ENCODE measurements at regions not wholly inside any gene's neighbourhood (a gene's known extent, or its start where the extent isn't known, plus 50 kb on each side); places are given as distances from the start of the nearest gene placed in this dataset.
"Not testable (repeated sequence)": the region's sequence is repeated elsewhere in the genome, so short reads cannot be mapped to it uniquely, and the experiment has no call there.

DNA sequence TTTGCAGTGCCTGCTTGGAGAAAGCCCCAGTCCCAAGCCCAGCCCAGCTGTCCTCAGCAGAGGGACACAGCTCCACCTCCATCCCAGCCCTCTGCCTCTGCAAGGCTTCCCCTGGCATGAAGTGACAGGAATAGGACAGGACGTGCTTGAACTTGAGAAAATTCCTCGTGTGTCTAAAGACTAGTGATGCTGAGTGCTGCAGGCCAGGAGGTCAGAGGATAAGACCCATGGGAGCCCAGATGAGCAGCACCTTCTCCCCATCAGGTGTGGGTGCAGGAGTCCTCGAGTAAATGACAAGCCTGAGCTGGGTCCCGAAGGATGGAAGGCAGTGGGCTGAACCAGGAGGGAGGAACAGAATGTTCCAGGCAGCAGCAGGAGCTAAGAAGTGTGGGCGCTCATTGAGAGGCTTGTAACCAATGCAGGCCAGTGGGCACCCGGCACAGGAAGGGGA lies 67.8 kb upstream of the UXS1 start:
- H3K4me3 ChIP-seq: no peak overlapping the region
- intact Hi-C loops (cut with DNase I): no loop called here
- ATAC-seq (peak; percentile 23), DNase-seq (no peak)
- H3K4me1 ChIP-seq: no peaks in the 10 kb centered on the region
- H3K36me3 ChIP-seq: no peaks in the 10 kb centered on the region
- no peak overlapping the region for H3K27ac ChIP-seq
- TF ChIP-seq, protein P1, sequence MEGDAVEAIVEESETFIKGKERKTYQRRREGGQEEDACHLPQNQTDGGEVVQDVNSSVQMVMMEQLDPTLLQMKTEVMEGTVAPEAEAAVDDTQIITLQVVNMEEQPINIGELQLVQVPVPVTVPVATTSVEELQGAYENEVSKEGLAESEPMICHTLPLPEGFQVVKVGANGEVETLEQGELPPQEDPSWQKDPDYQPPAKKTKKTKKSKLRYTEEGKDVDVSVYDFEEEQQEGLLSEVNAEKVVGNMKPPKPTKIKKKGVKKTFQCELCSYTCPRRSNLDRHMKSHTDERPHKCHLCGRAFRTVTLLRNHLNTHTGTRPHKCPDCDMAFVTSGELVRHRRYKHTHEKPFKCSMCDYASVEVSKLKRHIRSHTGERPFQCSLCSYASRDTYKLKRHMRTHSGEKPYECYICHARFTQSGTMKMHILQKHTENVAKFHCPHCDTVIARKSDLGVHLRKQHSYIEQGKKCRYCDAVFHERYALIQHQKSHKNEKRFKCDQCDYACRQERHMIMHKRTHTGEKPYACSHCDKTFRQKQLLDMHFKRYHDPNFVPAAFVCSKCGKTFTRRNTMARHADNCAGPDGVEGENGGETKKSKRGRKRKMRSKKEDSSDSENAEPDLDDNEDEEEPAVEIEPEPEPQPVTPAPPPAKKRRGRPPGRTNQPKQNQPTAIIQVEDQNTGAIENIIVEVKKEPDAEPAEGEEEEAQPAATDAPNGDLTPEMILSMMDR (IDR thresholded peaks at IDR 0.05): no peak
- H3K27me3 ChIP-seq: no peaks in the 10 kb centered on the region
- no peaks in the 10 kb centered on the region for H3K9me3 ChIP-seq

DNA sequence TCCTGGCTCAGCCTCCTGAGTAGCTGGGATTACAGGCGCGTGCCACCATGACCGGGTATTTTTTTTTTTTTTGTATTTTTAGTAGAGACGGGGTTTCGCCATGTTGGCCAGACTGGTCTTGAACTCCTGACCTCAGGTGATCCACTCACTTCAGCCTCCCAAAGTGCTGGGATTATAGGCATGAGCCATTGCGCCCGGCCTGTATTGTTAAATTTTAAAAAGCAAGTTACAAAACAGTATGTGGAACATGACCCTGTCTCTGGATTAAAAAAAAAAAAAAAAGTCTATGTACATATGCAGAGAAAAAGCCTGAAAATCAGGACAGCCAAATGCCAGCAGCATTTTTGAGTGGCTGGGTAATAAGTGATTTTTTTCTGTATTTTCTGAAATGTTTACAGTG lies 64.8 kb upstream of the UXS1 start:
- H3K4me3 ChIP-seq; H3K27me3 ChIP-seq; DNase-seq; H3K4me1 ChIP-seq; intact Hi-C loops (cut with DNase I); H3K27ac ChIP-seq; H3K36me3 ChIP-seq; H3K9me3 ChIP-seq; ATAC-seq: not testable (repeated sequence)

- no peaks in the 10 kb centered on the region for H3K4me1 ChIP-seq
- H3K36me3 ChIP-seq: no peaks in the 10 kb centered on the region
- H3K9me3 ChIP-seq: no peaks in the 10 kb centered on the region
- TF ChIP-seq, protein P1 (IDR thresholded peaks at IDR 0.05): no peak
- DNase-seq (no peak), ATAC-seq (no peak)
- H3K27me3 ChIP-seq: no peaks in the 10 kb centered on the region
- intact Hi-C loops (cut with DNase I): no loop called here
- H3K4me3 ChIP-seq: no peak overlapping the region
- no peak overlapping the region for H3K27ac ChIP-seq
Measured at GRCh38 chr2:106257830-106258229, 63.7 kb upstream of the UXS1 start.

DNA sequence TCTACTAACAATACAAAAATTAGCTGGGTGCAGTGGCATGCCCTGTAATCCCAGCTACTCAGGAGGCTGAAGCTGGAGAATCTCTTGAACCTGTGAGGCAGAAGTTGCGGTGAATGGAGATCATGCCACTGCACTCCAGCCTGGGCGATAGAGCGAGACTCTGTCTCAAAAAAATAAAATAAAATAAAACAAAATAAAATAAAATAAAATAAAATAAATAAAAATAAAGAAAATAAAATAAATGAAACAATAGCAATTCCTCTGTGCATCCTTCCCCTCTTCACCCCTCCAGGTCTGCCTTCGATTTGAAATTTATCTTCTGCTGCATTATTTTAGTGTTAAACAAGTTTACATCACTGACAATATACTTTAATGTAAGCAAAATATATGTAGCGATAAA lies 63.0 kb upstream of the UXS1 start:
- Histone ChIP-seq H3K27me3 (no peaks in the 10 kb centered on the region), H3K36me3 (no peaks in the 10 kb centered on the region), H3K9me3 (no peaks in the 10 kb centered on the region), H3K4me1 (no peaks in the 10 kb centered on the region), H3K4me3 (no peak overlapping the region), H3K27ac (no peak overlapping the region)
- intact Hi-C loops (cut with DNase I): no loop called here
- ATAC-seq (no peak), DNase-seq (no peak)
- TF ChIP-seq, protein P1 (IDR thresholded peaks at IDR 0.05): no peak

DNA sequence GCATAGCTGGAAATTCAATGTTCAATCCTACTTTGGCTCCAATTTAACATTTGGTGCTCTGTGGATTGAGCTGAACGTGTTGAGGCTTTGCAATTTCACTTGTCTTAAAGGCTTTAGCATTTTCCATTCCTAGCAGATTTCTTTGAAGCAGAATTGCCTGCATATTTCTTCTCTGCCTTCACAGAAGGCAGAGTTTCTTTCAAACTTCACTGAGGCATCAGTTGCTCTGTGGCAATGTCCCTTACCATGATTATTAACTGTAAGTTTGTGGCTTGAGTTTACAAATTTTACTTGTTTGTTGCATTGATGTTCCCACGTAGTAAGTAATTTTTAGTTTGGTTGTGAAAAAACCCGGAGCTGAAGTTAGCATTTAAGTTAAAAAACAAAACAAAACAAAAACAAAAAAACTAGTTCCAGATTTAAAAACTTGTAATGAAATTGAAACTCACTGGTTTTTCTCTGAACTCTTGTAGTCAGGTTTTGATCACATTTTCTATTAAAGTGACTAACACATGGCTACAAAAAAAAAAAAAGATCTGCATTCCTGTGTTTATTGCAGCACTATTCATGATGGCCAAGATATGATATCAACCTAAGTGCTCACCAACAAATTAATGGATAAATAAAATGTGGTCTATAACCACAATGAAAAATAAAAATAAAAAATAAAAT lies 55.2 kb upstream of the UXS1 start:
- intact Hi-C loops (cut with DNase I); H3K4me3 ChIP-seq; DNase-seq; H3K36me3 ChIP-seq; H3K27ac ChIP-seq; ATAC-seq; H3K4me1 ChIP-seq; H3K27me3 ChIP-seq; H3K9me3 ChIP-seq: not testable (repeated sequence)

GRCh38 chr2:106248548-106249151 lies 54.5 kb upstream of the UXS1 start:
- DNase-seq; intact Hi-C loops (cut with DNase I); H3K4me3 ChIP-seq; H3K27ac ChIP-seq; H3K4me1 ChIP-seq; H3K27me3 ChIP-seq; H3K36me3 ChIP-seq; H3K9me3 ChIP-seq: not testable (repeated sequence)
- TF ChIP-seq, protein P1 (IDR thresholded peaks at IDR 0.05): peak; percentile 45
- ATAC-seq: peak; percentile 97
